Spleen (tissue), 7 donors: ENCODE measurements at regions not wholly inside any gene's neighbourhood (a gene's known extent, or its start where the extent isn't known, plus 50 kb on each side); places are given as distances from the start of the nearest gene placed in this dataset.

Source experiments
- POLR2AphosphoS5 ChIP-seq, 3 donors: sonication (generic); formaldehyde crosslinking; IDR thresholded peaks; one replicate each; pipeline ENCODE4 v1.5.1; 2017; ENCODE audit warnings: antibody characterized with exemption in 3 of 3
- TF ChIP-seq, protein P1 (sequence below), 11 experiments: fragments of 200-600 bp in 7 of 11; fragments of 450-650 bp in 4 of 11; sonication (generic) in 4 of 11; IDR thresholded peaks in 8 of 11; conservative IDR thresholded peaks in 3 of 11; 1 replicate in 7 of 11; 2 replicates in 4 of 11; pipeline versions ENCODE4 v1.4.0 to v1.8.0; 2016 to 2021; ENCODE audit warnings: antibody characterized with exemption in 11 of 11, inconsistent platforms in 4 of 11, mild to moderate bottlenecking in 1 of 11
- donor health status: DM: no; HTN: no; CAD: no; lungs with moderate emphysema.
- donor health status: DM: no; HTN: no; CAD: no.
- donor health status: DM: no; HTN: no; CAD: no.

- TF ChIP-seq, protein P1, sequence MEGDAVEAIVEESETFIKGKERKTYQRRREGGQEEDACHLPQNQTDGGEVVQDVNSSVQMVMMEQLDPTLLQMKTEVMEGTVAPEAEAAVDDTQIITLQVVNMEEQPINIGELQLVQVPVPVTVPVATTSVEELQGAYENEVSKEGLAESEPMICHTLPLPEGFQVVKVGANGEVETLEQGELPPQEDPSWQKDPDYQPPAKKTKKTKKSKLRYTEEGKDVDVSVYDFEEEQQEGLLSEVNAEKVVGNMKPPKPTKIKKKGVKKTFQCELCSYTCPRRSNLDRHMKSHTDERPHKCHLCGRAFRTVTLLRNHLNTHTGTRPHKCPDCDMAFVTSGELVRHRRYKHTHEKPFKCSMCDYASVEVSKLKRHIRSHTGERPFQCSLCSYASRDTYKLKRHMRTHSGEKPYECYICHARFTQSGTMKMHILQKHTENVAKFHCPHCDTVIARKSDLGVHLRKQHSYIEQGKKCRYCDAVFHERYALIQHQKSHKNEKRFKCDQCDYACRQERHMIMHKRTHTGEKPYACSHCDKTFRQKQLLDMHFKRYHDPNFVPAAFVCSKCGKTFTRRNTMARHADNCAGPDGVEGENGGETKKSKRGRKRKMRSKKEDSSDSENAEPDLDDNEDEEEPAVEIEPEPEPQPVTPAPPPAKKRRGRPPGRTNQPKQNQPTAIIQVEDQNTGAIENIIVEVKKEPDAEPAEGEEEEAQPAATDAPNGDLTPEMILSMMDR (IDR thresholded peaks at IDR 0.05 in 8 of 11, conservative IDR thresholded peaks at IDR 0.05 in 3 of 11): no peak
- no peak for TF ChIP-seq POLR2AphosphoS5 (IDR thresholded peaks at IDR 0.05)
These were observed 59.5 kb upstream of the FGF13 start for GRCh38 chrX:138771047-138771446.
